SK-N-MC (cell line): ENCODE measurements at regions not wholly inside any gene's neighbourhood (a gene's known extent, or its start where the extent isn't known, plus 50 kb on each side); places are given as distances from the start of the nearest gene placed in this dataset.

ENCODE experiments used
- EZH2 ChIP-seq: fragments of 200-600 bp; sonication (generic); IDR thresholded peaks from one replicate; pipeline ENCODE4 v1.6.1; 2017; ENCODE audit warnings: antibody characterized with exemption
- FOXP2 ChIP-seq: optimal IDR thresholded peaks from 2 replicates; pipeline ENCODE3; 2011; ENCODE audit warnings: mild to moderate bottlenecking, moderate library complexity; ENCODE audit not compliant: insufficient read depth; ENCODE audit errors: extremely low read length, control extremely low read depth
- POLR2AphosphoS5 ChIP-seq: IDR thresholded peaks from 2 replicates; pipeline ENCODE4 v1.6.1; 2012; ENCODE audit warnings: mild to moderate bottlenecking, low read depth, low read length, borderline replicate concordance

GRCh38 chr5:8366266-8366665 is 497.3 kb downstream of the MTRR start:
- TF ChIP-seq EZH2, result no peak
- no peak for TF ChIP-seq POLR2AphosphoS5
- no peak for TF ChIP-seq FOXP2
